ENCODE measurements at regions not wholly inside any gene's neighbourhood (a gene's known extent, or its start where the extent isn't known, plus 50 kb on each side); places are given as distances from the start of the nearest gene placed in this dataset.

DNA sequence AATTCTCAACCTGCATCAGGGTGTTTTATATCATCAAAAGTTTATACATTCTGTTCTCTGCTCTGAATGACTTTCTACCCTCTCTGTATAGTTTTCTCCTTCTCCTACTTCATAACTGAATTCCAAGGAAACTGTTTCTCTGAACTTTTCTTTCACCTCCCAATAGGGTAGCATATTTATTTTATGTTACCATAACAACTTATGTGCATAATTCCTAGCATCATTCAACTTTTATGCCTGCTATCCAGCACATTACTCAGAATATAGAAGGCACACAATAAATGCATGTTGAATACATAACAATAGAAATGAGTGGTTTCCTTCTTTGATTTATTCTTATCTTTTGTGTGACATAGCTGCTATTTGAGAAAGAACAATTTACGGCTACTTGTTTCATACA is 2385.0 kb downstream of the PCDH9 start:
- Histone ChIP-seq H3K4me2 (ENCODE audit: low read depth, low read length) (no peak overlapping the region), H3K4me3 (ENCODE audit: low read length) (no peak overlapping the region), H3K9me2 (replicated peaks; ENCODE audit: insufficient read depth, low read length) (no peaks in the 10 kb centered on the region), H3K79me2 (ENCODE audit: low read length) (no peaks in the 10 kb centered on the region), H3F3A (ENCODE audit: insufficient read depth, low read length) (no peaks in the 10 kb centered on the region), H3K27ac (ENCODE audit: low read length) (no peak overlapping the region), H3K36me3 (replicated peaks; ENCODE audit: insufficient read depth, low read length) (no peaks in the 10 kb centered on the region), H3K27me3 (replicated peaks; ENCODE audit: insufficient read depth, low read length) (no peaks in the 10 kb centered on the region), H3K9me3 (replicated peaks; ENCODE audit: insufficient read depth, low read length) (no peaks in the 10 kb centered on the region), H2AFZ (ENCODE audit: low read length) (no peak overlapping the region), H3K4me1 (ENCODE audit: low read length) (no peaks in the 10 kb centered on the region), H3K9ac (ENCODE audit: low read length) (no peak overlapping the region), H4K20me1 (ENCODE audit: insufficient read depth, low read length) (no peaks in the 10 kb centered on the region)
- DNase-seq: no peak
- TF ChIP-seq EZH2 (optimal IDR thresholded peaks at IDR 0.05; ENCODE audit: low read depth, low read length) (no peak), EZH2phosphoT487 (IDR thresholded peaks at IDR 0.05; ENCODE audit: low read length) (no peak)
- TF ChIP-seq, protein P1, sequence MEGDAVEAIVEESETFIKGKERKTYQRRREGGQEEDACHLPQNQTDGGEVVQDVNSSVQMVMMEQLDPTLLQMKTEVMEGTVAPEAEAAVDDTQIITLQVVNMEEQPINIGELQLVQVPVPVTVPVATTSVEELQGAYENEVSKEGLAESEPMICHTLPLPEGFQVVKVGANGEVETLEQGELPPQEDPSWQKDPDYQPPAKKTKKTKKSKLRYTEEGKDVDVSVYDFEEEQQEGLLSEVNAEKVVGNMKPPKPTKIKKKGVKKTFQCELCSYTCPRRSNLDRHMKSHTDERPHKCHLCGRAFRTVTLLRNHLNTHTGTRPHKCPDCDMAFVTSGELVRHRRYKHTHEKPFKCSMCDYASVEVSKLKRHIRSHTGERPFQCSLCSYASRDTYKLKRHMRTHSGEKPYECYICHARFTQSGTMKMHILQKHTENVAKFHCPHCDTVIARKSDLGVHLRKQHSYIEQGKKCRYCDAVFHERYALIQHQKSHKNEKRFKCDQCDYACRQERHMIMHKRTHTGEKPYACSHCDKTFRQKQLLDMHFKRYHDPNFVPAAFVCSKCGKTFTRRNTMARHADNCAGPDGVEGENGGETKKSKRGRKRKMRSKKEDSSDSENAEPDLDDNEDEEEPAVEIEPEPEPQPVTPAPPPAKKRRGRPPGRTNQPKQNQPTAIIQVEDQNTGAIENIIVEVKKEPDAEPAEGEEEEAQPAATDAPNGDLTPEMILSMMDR (IDR thresholded peaks at IDR 0.05; ENCODE audit: low read length): no peak

- no peak overlapping the region for H3K9ac ChIP-seq (ENCODE audit: low read length)
- no peaks in the 10 kb centered on the region for H3K79me2 ChIP-seq (ENCODE audit: low read length)
- no peak overlapping the region for H2AFZ ChIP-seq (ENCODE audit: low read length)
- no peak overlapping the region for H3K4me3 ChIP-seq (ENCODE audit: low read length)
- H3F3A ChIP-seq (ENCODE audit: insufficient read depth, low read length): no peaks in the 10 kb centered on the region
- no peaks in the 10 kb centered on the region for H3K4me1 ChIP-seq (ENCODE audit: low read length)
- TF ChIP-seq EZH2phosphoT487 (IDR thresholded peaks at IDR 0.05; ENCODE audit: low read length): no peak
- no peak for TF ChIP-seq EZH2 (optimal IDR thresholded peaks at IDR 0.05; ENCODE audit: low read depth, low read length)
- TF ChIP-seq, protein P1 (IDR thresholded peaks at IDR 0.05; ENCODE audit: low read length): no peak; the same call in 1 of the 2 replicates
- H3K9me2 ChIP-seq (replicated peaks; ENCODE audit: insufficient read depth, low read length): no peaks in the 10 kb centered on the region
- H3K9me3 ChIP-seq (replicated peaks; ENCODE audit: insufficient read depth, low read length): no peaks in the 10 kb centered on the region
- DNase-seq: no peak
- H3K36me3 ChIP-seq (replicated peaks; ENCODE audit: insufficient read depth, low read length): no peaks in the 10 kb centered on the region
- no peaks in the 10 kb centered on the region for H4K20me1 ChIP-seq (ENCODE audit: insufficient read depth, low read length)
- H3K27ac ChIP-seq (ENCODE audit: low read length): no peak overlapping the region
- no peaks in the 10 kb centered on the region for H3K27me3 ChIP-seq (replicated peaks; ENCODE audit: insufficient read depth, low read length)
- no peak overlapping the region for H3K4me2 ChIP-seq (ENCODE audit: low read depth, low read length)
These were observed 2411.1 kb downstream of the PCDH9 start for GRCh38 chr13:64819081-64819480.

DNA sequence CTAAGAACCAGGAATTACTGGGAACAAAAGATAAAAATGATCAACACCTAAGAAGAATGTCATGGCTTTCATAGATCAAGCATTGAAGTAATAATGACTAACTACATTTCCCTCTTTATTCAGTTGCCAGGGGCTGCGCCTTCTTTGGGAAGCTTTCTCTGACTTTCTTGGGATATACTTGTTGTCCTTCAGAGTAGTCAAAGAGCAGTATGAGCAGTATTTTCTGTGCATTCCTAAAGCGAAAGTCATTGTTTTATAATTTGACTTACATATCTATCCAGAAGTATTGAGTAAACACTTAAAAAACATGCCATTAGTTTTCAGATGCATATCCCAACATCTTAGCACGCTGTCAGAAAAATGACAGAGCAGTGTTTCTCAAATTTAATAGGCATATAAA is 2412.4 kb downstream of the PCDH9 start:
- Histone ChIP-seq H3F3A (ENCODE audit: insufficient read depth, low read length) (no peaks in the 10 kb centered on the region), H3K79me2 (ENCODE audit: low read length) (no peaks in the 10 kb centered on the region), H3K9me3 (replicated peaks; ENCODE audit: insufficient read depth, low read length) (no peaks in the 10 kb centered on the region), H3K27ac (ENCODE audit: low read length) (no peak overlapping the region), H4K20me1 (ENCODE audit: insufficient read depth, low read length) (no peaks in the 10 kb centered on the region), H3K9me2 (replicated peaks; ENCODE audit: insufficient read depth, low read length) (no peaks in the 10 kb centered on the region), H3K36me3 (replicated peaks; ENCODE audit: insufficient read depth, low read length) (no peaks in the 10 kb centered on the region), H2AFZ (ENCODE audit: low read length) (no peak overlapping the region), H3K4me3 (ENCODE audit: low read length) (no peak overlapping the region), H3K4me1 (ENCODE audit: low read length) (no peaks in the 10 kb centered on the region), H3K27me3 (replicated peaks; ENCODE audit: insufficient read depth, low read length) (no peaks in the 10 kb centered on the region), H3K4me2 (ENCODE audit: low read depth, low read length) (no peak overlapping the region), H3K9ac (ENCODE audit: low read length) (no peak overlapping the region)
- TF ChIP-seq, protein P1 (IDR thresholded peaks at IDR 0.05; ENCODE audit: low read length): no peak
- TF ChIP-seq EZH2phosphoT487 (IDR thresholded peaks at IDR 0.05; ENCODE audit: low read length) (no peak), EZH2 (optimal IDR thresholded peaks at IDR 0.05; ENCODE audit: low read depth, low read length) (no peak)
- no peak for DNase-seq

Data from MM.1S (cell line).